Activated naive CD4-positive, alpha-beta T cell treated with anti-CD3 and anti-CD28 coated beads for 36 hours (primary cell): ENCODE measurements at regions not wholly inside any gene's neighbourhood (a gene's known extent, or its start where the extent isn't known, plus 50 kb on each side); places are given as distances from the start of the nearest gene placed in this dataset.

Experiments
- CTCF ChIA-PET: fragments of 350-600 bp; sonication (Branson Sonifier 250); formaldehyde crosslinking; loops from one replicate; lab custom pipeline; 2021; ENCODE audit warnings: antibody characterized with exemption; lab: Charles Lee
- DNase-seq: peaks from one replicate; pipeline ENCODE4 v3.0.0-alpha.2; 2020
- H3K27ac Mint-ChIP-seq: one replicate; pipeline ENCODE4 v1.8.0; 2021; ENCODE audit warnings: mild to moderate bottlenecking, mixed read lengths
- H3K27me3 Mint-ChIP-seq: one replicate; pipeline ENCODE4 v1.8.0; 2021; ENCODE audit warnings: low read depth, mixed read lengths
- H3K36me3 Mint-ChIP-seq: one replicate; pipeline ENCODE4 v1.8.0; 2021; ENCODE audit warnings: low read depth, mixed read lengths
- H3K4me1 Mint-ChIP-seq: one replicate; pipeline ENCODE4 v1.8.0; 2021; ENCODE audit warnings: low read depth, mixed read lengths
- H3K4me3 Mint-ChIP-seq: one replicate; pipeline ENCODE4 v1.8.0; 2021; ENCODE audit warnings: mild to moderate bottlenecking, moderate library complexity, mixed read lengths
- H3K9me3 Mint-ChIP-seq: one replicate; pipeline ENCODE4 v1.8.0; 2021; ENCODE audit warnings: mixed read lengths
- intact Hi-C: fragments of 100-400 bp; cut with micrococcal nuclease; formaldehyde crosslinking; loops from one replicate; pipeline ENCODE4 v1.15.1; 2023

DNA sequence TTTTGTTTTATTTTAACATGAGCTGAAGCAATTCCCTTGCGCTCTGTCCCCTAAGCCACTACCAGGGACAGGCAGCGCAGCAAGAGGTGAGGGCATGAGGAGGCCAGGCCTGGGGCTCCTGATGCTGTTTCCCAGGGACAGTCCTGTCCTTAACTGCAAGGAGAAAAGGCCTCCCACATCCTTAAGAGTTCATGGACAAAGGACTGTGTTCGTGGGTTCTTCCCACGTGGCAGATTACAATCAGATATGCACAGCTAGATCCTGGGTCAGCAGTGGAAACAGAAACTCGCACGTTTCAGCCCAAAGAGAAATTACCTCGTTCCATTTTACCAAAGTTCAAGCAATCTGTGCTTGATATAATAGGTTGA, 85.8 kb downstream of the MIS18A start:
- H3K4me3 Mint-ChIP-seq, result no peak overlapping the region
- peaks cover 8% of the 10 kb centered on the region for H3K27me3 Mint-ChIP-seq
- CTCF ChIA-PET, result no interaction called here

DNA sequence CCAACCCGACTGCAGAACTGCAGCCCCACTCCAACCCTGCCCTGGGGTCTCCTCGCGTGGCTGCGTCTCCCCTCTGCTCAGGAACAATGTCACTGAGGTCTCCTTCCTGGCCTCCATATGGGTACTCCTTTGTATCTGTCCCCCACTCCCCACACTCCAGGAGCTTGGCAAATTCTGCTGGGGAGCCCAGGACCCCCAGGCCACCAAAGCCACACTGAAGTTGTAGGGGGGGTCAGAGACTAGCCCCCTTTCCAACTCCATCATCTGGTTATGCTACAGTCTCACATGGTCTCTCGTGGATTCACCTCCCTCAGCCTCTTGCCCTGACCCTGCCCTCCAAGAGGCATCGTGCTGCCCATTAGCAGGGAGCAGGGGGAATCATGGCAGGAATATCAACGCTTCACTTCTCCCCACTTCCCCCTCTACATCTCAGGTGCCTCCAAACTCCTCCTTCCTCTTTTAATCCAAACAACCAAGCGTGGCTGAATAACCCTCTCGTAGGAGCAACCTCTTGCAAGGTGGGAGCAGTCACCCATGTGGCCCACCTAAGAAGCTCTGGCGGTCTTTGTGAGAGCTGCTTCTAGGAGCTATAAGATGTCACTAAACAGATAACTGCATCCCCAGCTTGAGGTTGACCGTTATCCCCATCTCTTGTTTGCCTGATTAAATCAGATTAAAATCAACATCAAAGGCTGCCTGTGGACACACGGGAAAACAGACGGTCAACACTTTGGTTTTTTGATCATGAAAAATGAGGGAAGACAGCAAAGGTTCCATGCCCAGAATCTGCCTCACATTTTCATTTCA, 86.4 kb downstream of the MIS18A start:
- Mint-ChIP-seq H3K36me3 (no peaks in the 10 kb centered on the region), H3K27ac (no peak overlapping the region), H3K4me3 (no peak overlapping the region), H3K27me3 (peaks cover 8% of the 10 kb centered on the region), H3K9me3 (no peaks in the 10 kb centered on the region), H3K4me1 (no peaks in the 10 kb centered on the region)
- intact Hi-C loops, result no loop called here
- no peak for DNase-seq
- CTCF ChIA-PET, result no interaction called here

More for the DNA sequence above, 85.8 kb downstream of the MIS18A start:
- no peak for DNase-seq
- no peaks in the 10 kb centered on the region for H3K36me3 Mint-ChIP-seq
- no peaks in the 10 kb centered on the region for H3K4me1 Mint-ChIP-seq
- H3K27ac Mint-ChIP-seq, result no peak overlapping the region
- intact Hi-C loops, result no loop called here
- H3K9me3 Mint-ChIP-seq, result no peaks in the 10 kb centered on the region

DNA sequence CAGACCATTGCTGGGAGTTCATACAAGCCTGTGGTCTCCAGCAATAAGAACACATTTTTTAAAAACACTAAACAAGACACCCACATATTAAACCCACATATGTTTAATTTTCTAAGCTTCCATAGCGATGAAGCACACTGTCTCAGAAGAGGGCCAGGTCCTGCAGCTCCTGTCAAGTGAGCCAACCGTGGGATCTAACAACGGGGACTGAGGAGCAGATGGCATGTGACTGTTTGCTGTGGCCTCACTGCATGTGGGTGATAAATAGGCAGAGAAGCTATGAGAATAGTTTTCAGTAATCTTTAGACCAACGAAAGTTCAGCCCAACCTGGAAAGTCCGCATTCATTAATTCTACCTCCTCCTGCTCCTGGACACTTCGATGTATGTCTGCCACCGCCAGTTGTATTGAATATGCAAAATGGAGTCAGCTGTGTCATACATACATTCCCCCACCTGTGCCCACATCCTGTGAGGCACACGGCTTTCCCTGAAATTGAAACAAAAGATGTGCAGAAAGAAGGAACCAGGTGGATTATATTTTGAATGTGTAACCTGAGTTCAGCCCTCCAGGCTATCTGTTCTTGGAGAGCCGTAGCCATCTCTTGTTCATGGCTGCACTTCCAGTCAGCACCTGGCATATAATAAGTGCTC, 88.2 kb downstream of the MIS18A start:
- Mint-ChIP-seq H3K4me1 (no peaks in the 10 kb centered on the region), H3K9me3 (no peaks in the 10 kb centered on the region), H3K4me3 (no peak overlapping the region), H3K27ac (no peak overlapping the region), H3K36me3 (no peaks in the 10 kb centered on the region), H3K27me3 (peaks cover 8% of the 10 kb centered on the region)
- no peak for DNase-seq
- intact Hi-C loops, result no loop called here
- CTCF ChIA-PET, result no interaction called here

DNA sequence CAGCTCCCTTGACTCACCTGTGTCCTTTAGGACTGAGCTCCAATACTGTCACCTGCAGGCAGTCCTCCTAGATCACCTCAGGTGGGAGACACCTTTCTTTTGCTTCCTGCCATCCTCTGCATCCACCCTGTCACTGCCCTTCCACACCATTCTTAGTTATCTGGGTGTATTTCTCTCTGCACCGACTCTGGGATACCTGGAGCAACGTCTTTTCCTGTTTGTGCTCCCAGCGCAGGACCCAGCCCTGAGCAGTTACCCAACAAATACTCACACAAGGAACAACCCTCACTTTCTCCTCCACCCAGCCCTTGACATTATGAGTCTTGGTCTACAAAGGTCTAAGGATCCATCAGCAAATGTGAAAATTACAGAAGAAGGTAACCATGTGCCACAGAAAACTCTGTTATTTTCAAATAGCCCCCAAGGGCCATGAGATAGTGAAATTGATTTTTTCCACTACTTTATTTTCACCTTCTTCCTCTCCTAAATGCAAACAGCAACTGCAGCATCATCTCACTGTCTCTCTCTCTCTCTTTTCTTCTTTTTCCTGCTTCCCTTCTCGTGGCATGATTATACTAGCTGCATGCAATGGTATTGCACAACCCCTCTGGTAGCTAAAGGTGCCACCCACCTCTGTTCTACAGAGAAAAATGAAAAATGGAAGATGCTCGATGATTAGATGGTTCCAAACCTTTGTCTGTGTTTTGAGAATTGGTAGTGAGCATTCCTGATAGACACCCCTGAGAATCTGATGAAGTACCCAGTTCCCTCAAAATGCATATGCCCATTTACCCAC, 89.0 kb downstream of the MIS18A start:
- intact Hi-C loops, result no loop called here
- Mint-ChIP-seq H3K27me3 (peaks cover 8% of the 10 kb centered on the region), H3K36me3 (no peaks in the 10 kb centered on the region), H3K9me3 (no peaks in the 10 kb centered on the region), H3K4me1 (no peaks in the 10 kb centered on the region), H3K4me3 (no peak overlapping the region), H3K27ac (no peak overlapping the region)
- CTCF ChIA-PET, result no interaction called here
- DNase-seq, result no peak

DNA sequence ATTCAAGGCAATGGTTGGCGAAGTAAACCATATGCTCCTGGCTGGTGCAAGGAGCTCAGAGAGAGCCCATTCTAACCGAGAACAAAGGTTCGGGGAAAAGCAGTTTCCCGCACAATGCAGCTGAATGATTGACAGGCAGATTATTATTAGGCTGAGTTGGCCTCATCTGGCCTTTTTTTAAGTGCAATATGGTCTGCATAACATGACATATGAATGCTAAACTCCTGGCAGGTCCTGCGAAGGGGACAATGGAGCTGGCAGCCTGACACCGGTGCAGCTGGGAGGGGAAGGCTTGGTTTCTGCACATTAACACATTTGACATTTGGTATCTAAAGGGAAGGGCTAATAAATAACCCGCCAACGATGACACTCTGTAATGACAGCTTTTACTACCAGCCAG, 92.0 kb downstream of the MIS18A start:
- intact Hi-C loops, result no loop called here
- Mint-ChIP-seq H3K4me3 (no peak overlapping the region), H3K4me1 (no peaks in the 10 kb centered on the region), H3K36me3 (no peaks in the 10 kb centered on the region), H3K27me3 (peaks cover 6% of the 10 kb centered on the region), H3K27ac (no peak overlapping the region), H3K9me3 (no peaks in the 10 kb centered on the region)
- CTCF ChIA-PET, result no interaction called here
- no peak for DNase-seq

DNA sequence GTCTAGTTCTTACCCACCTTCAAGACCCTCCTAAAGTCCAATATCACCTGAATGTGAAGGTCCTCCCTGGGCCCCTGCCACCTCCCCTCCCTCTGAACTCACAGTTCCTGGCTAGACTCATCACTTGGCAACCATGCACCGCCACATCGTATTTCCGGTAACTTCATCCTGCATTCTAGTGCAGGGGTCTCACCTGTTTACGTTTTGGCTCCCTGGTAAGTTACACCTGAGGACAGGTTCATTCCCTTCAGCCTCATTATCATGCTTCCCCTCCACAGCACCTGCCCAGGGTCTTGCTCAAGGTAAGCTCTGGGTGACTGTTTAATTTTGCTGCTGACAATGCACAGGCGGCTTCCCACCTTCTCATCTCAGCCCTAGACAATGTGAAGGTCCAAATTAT, 93.1 kb downstream of the MIS18A start:
- H3K9me3 Mint-ChIP-seq, result no peaks in the 10 kb centered on the region
- peaks cover 6% of the 10 kb centered on the region for H3K27me3 Mint-ChIP-seq
- H3K27ac Mint-ChIP-seq, result no peak overlapping the region
- H3K36me3 Mint-ChIP-seq, result no peaks in the 10 kb centered on the region
- H3K4me1 Mint-ChIP-seq, result no peaks in the 10 kb centered on the region
- no peak overlapping the region for H3K4me3 Mint-ChIP-seq
- DNase-seq, result no peak
- CTCF ChIA-PET, result no interaction called here
- intact Hi-C loops, result no loop called here

DNA sequence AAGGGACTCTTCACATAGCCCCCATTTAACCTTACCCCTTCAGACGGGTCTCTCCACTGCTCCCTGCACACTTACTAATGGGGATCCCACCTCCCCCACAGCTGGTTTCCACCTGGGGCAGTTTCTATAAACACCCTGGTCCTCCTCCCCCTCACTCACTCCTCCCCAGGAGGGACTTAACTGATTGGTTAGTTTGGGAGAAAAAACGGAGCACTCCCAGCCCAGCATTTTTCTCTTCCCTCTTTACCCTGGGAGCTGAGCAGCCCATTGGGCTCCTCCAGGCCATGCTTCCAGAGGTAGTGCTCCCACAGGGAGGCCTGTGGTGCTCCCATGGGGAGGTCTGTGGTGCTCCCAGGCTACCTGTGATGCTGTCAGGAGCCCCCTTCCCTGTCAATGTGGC, 93.7 kb downstream of the MIS18A start:
- no peaks in the 10 kb centered on the region for H3K36me3 Mint-ChIP-seq
- H3K4me1 Mint-ChIP-seq, result no peaks in the 10 kb centered on the region
- intact Hi-C loops, result no loop called here
- no peaks in the 10 kb centered on the region for H3K9me3 Mint-ChIP-seq
- H3K27ac Mint-ChIP-seq, result no peak overlapping the region
- DNase-seq, result no peak
- H3K4me3 Mint-ChIP-seq, result no peak overlapping the region
- CTCF ChIA-PET, result no interaction called here
- peaks cover 6% of the 10 kb centered on the region for H3K27me3 Mint-ChIP-seq

DNA sequence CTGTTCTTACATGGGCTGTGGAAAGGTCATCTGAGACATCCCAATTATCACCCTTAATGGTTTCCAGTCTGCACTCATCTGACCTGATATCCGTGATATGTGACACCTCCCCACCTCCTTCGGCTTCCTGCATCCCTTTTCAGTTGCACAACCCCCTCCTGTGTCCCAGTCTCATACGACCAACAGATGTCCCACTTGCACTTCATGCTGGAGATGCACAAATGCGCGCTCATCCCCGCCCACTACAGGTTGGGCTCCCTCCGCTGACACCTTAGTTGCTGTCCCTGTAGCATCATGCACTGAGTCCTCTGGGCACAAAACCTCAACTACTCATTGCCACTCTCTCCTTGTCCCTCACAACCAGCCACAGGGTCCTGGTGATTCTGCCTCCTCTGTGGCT, 94.4 kb downstream of the MIS18A start:
- no peak overlapping the region for H3K27ac Mint-ChIP-seq

DNA sequence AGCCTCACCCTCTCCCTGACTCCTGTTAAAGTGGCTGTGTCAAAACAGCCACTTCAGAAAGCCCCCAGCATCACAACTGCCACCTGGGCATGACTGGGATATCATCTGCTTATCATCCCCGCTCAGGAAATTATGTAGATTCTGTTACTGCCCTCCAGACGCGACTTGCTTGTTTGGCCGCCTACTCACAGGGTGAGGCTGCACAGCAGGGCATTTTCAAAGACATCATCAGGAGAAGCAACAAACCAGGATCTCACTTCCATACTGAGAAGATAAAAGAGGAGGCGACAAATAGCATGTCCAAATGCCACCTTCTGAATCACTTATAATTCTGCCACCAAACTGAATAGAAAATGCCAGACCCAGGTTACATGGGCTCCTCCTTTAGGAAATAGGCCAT, 94.8 kb downstream of the MIS18A start:
- Mint-ChIP-seq H3K27me3 (peaks cover 2% of the 10 kb centered on the region), H3K4me3 (no peak overlapping the region), H3K4me1 (no peaks in the 10 kb centered on the region), H3K36me3 (no peaks in the 10 kb centered on the region), H3K27ac (no peak overlapping the region), H3K9me3 (no peaks in the 10 kb centered on the region)
- DNase-seq, result no peak
- CTCF ChIA-PET, result no interaction called here
- intact Hi-C loops, result no loop called here

More for the DNA sequence above, 94.4 kb downstream of the MIS18A start:
- no peaks in the 10 kb centered on the region for H3K4me1 Mint-ChIP-seq
- intact Hi-C loops, result no loop called here
- H3K9me3 Mint-ChIP-seq, result no peaks in the 10 kb centered on the region
- DNase-seq, result no peak
- H3K4me3 Mint-ChIP-seq, result no peak overlapping the region
- CTCF ChIA-PET, result no interaction called here
- H3K27me3 Mint-ChIP-seq, result peaks cover 3% of the 10 kb centered on the region
- no peaks in the 10 kb centered on the region for H3K36me3 Mint-ChIP-seq

DNA sequence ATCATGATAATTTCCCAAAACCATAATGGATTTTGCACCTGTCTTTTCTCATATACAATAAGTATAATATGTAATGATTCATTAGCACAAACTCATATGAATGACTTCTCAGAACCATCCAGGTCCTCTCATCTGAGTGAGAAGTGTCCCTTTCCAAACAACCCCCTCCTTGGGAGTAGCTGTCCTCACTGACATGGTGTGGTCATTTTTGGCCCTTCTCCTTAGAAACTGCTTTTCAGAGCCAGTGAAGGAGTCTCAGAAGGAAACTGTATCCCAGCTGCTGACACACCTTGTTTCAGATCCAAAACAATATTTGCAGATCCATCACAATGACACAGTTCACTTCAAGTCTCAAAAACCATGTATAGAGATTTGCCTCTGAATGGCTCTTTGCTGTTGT, 95.5 kb downstream of the MIS18A start:
- no peaks in the 10 kb centered on the region for H3K36me3 Mint-ChIP-seq
- no peak overlapping the region for H3K27ac Mint-ChIP-seq
- H3K9me3 Mint-ChIP-seq, result no peaks in the 10 kb centered on the region
- no peak overlapping the region for H3K4me3 Mint-ChIP-seq
- intact Hi-C loops, result no loop called here
- no peaks in the 10 kb centered on the region for H3K4me1 Mint-ChIP-seq
- CTCF ChIA-PET, result interaction anchor here (0.5 kb wide), 1 partner anchor 80 kb away, joined by 4 read pairs; no protein-coding TSS in a partner anchor
- DNase-seq, result no peak
- peaks cover 2% of the 10 kb centered on the region for H3K27me3 Mint-ChIP-seq

DNA sequence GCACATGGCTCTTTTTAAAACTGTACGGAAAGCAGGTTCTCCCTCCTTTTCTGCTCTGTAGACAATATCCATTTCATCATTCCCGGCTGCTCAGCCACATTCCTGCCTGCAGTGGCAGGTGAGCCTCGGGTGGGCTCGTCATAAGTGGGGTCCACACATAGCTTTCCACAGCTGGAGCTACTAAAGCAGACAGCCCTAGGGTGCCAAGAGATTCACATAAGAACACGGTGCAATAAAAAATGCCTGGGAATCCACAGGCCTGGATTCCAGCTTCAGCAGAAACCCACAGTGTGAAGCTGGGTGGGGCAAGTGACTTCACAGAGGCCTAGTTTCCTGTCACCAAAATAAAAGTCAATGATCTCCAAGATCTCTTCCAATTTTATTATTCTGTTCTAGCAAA, 96.4 kb downstream of the MIS18A start:
- H3K9me3 Mint-ChIP-seq, result no peaks in the 10 kb centered on the region
- H3K36me3 Mint-ChIP-seq, result no peaks in the 10 kb centered on the region
- DNase-seq, result no peak
- intact Hi-C loops, result no loop called here
- no peak overlapping the region for H3K4me3 Mint-ChIP-seq
- H3K27ac Mint-ChIP-seq, result no peak overlapping the region
- H3K4me1 Mint-ChIP-seq, result no peaks in the 10 kb centered on the region
- H3K27me3 Mint-ChIP-seq, result peaks cover 2% of the 10 kb centered on the region
- CTCF ChIA-PET, result no interaction called here

DNA sequence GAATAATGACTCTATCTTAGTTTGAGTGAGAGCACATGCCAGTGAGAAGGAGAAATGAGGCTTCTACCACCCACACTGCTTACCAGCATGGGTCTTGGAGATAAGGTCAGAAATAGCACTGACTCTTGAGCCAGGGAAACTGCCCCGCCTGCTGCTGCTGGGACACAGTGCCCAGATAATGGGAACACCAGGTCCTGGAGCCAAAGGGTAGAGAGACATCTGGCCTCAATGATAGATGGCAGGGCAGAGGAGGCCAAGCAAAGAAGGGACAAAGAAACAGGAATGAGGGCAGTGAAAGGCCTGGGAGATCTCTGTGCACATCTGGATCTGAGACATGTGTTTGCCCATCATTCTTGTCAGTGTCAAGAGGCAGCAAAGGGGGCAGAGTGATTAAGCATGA, 97.4 kb downstream of the MIS18A start:
- Mint-ChIP-seq H3K27me3 (peaks cover 2% of the 10 kb centered on the region), H3K9me3 (no peaks in the 10 kb centered on the region)
- CTCF ChIA-PET, result no interaction called here

More for the DNA sequence above, 97.4 kb downstream of the MIS18A start:
- no peak for DNase-seq
- H3K4me3 Mint-ChIP-seq, result no peak overlapping the region
- H3K27ac Mint-ChIP-seq, result no peak overlapping the region
- intact Hi-C loops, result no loop called here
- H3K36me3 Mint-ChIP-seq, result no peaks in the 10 kb centered on the region
- no peaks in the 10 kb centered on the region for H3K4me1 Mint-ChIP-seq
